ENCODE measurements at regions not wholly inside any gene's neighbourhood (a gene's known extent, or its start where the extent isn't known, plus 50 kb on each side); places are given as distances from the start of the nearest gene placed in this dataset.
A peak's percentile ranks its signal among the peaks of the same experiment; 100 is the strongest.

- DNase-seq (ENCODE audit: low spot score) (no peak), ATAC-seq (no peak)
- H3K27ac ChIP-seq (ENCODE audit: low read depth): no peak overlapping the region
- H3K9me2 ChIP-seq (ENCODE audit: insufficient read depth): no peaks in the 10 kb centered on the region
- H3K79me2 ChIP-seq (replicated peaks; ENCODE audit: insufficient read depth): no peaks in the 10 kb centered on the region
- no peak overlapping the region for H3K4me3 ChIP-seq
- H3K4me2 ChIP-seq: no peak overlapping the region
- H4K20me1 ChIP-seq (replicated peaks; ENCODE audit: insufficient read depth): no peaks in the 10 kb centered on the region; the same call in 1 of the 2 replicates
- no peaks in the 10 kb centered on the region for H3F3A ChIP-seq (replicated peaks; ENCODE audit: low read depth)
- H3K36me3 ChIP-seq (ENCODE audit: insufficient read depth): no peaks in the 10 kb centered on the region
- no peaks in the 10 kb centered on the region for H3K4me1 ChIP-seq (ENCODE audit: insufficient read depth)
- no peaks in the 10 kb centered on the region for H3K4me1 Mint-ChIP-seq
- H3K27me3 ChIP-seq (ENCODE audit: insufficient read depth): no peaks in the 10 kb centered on the region
- H3K9me3 Mint-ChIP-seq: no peaks in the 10 kb centered on the region
- peak overlapping the region; percentile 48; the same call in 1 of the 2 replicates for H2AFZ ChIP-seq
- H3K27me3 Mint-ChIP-seq (ENCODE audit: insufficient read depth, low read depth, poor library complexity): no peaks in the 10 kb centered on the region
- H3K4me3 Mint-ChIP-seq: no peak overlapping the region
- H3K36me3 Mint-ChIP-seq (ENCODE audit: low read depth): no peaks in the 10 kb centered on the region
- TF ChIP-seq ZNF462 (CRISPR knock-in tag; IDR thresholded peaks at IDR 0.05): no peak
- no peak for TF ChIP-seq ZNF114 (CRISPR knock-in tag; IDR thresholded peaks at IDR 0.05)
- no peak for TF ChIP-seq ETS1 (IDR thresholded peaks at IDR 0.05)
- no peak for TF ChIP-seq EZH2 (IDR thresholded peaks at IDR 0.05; ENCODE audit: low read depth, unreplicated experiment)
- no peak for TF ChIP-seq REST (IDR thresholded peaks at IDR 0.05; ENCODE audit: unreplicated experiment)
- TF ChIP-seq STAT1 (IDR thresholded peaks at IDR 0.05; ENCODE audit: unreplicated experiment): no peak
- no peak for TF ChIP-seq POLR2AphosphoS5 (IDR thresholded peaks at IDR 0.05; ENCODE audit: low read depth)
- no peak for TF ChIP-seq EZH2phosphoT487 (IDR thresholded peaks at IDR 0.05; ENCODE audit: unreplicated experiment)
- no peak for TF ChIP-seq NANOG (IDR thresholded peaks at IDR 0.05; ENCODE audit: borderline replicate concordance)
- no peak for TF ChIP-seq CREB1 (CRISPR knock-in tag; IDR thresholded peaks at IDR 0.05; ENCODE audit: low read depth)
- TF ChIP-seq ZNF331 (CRISPR knock-in tag; IDR thresholded peaks at IDR 0.05; ENCODE audit: low read depth): no peak
- TF ChIP-seq CTCF (conservative IDR thresholded peaks at IDR 0.05; ENCODE audit: low read depth in 2 of 2): no peak
- TF ChIP-seq JUNB (IDR thresholded peaks at IDR 0.05; ENCODE audit: unreplicated experiment): no peak
- no peak overlapping the region; the same call in 1 of the 2 replicates for H3K27ac Mint-ChIP-seq
Observed at GRCh38 chr13:85313761-85314503, 485.3 kb downstream of the SLITRK6 start.
